DOHH2 (cell line): ENCODE measurements at regions not wholly inside any gene's neighbourhood (a gene's known extent, or its start where the extent isn't known, plus 50 kb on each side); places are given as distances from the start of the nearest gene placed in this dataset.

Experiments used
- H3F3A ChIP-seq: fragments of 200-600 bp; sonication (generic), shearing (Covaris generic); 2 replicates; pipeline ENCODE4 v1.6.0; 2016; ENCODE audit warnings: antibody characterized with exemption, mild to moderate bottlenecking; ENCODE audit not compliant: control insufficient read depth, insufficient read depth
- H3K27ac ChIP-seq: fragments of 200-600 bp; sonication (generic); 2 replicates; pipeline ENCODE4 v1.5.1; 2014; ENCODE audit warnings: low read depth, mild to moderate bottlenecking, low read length, moderate library complexity
- H3K27me3 ChIP-seq: fragments of 200-600 bp; sonication (generic); 2 replicates; pipeline ENCODE4 v1.6.1; 2014; ENCODE audit warnings: mild to moderate bottlenecking, low read length, mixed read lengths; ENCODE audit not compliant: control insufficient read depth
- H3K36me3 ChIP-seq: fragments of 200-600 bp; sonication (generic); 2 replicates; pipeline ENCODE4 v1.6.1; 2014; ENCODE audit warnings: mild to moderate bottlenecking, low read length, moderate library complexity, mixed read lengths; ENCODE audit not compliant: control insufficient read depth
- H3K4me1 ChIP-seq: fragments of 200-600 bp; sonication (generic); 2 replicates; pipeline ENCODE4 v1.6.1; 2014; ENCODE audit warnings: mild to moderate bottlenecking, low read length, mixed read lengths; ENCODE audit not compliant: control insufficient read depth
- H3K4me2 ChIP-seq: fragments of 200-600 bp; sonication (generic); 2 replicates; pipeline ENCODE4 v1.6.0; 2014; ENCODE audit warnings: mild to moderate bottlenecking, low read length, moderate library complexity
- H3K4me3 ChIP-seq: fragments of 200-600 bp; sonication (generic); 2 replicates; pipeline ENCODE4 v1.5.1; 2014; ENCODE audit warnings: mild to moderate bottlenecking, low read length, mixed read lengths
- H3K79me2 ChIP-seq: fragments of 200-600 bp; sonication (generic); 2 replicates; pipeline ENCODE4 v1.6.1; 2014; ENCODE audit warnings: mild to moderate bottlenecking, low read length, mixed read lengths; ENCODE audit not compliant: control insufficient read depth
- H3K9me2 ChIP-seq: fragments of 200-600 bp; sonication (generic); replicated peaks from 2 replicates; pipeline ENCODE4 v1.6.1; 2014; ENCODE audit warnings: mild to moderate bottlenecking, low read length, mixed read lengths; ENCODE audit not compliant: control insufficient read depth
- H3K9me3 ChIP-seq: fragments of 200-600 bp; sonication (generic); 2 replicates; pipeline ENCODE4 v1.6.1; 2014; ENCODE audit warnings: antibody characterized with exemption, low read length, mixed read lengths; ENCODE audit not compliant: control insufficient read depth, insufficient read depth
- H4K20me1 ChIP-seq: fragments of 200-600 bp; sonication (generic); 2 replicates; pipeline ENCODE4 v1.6.0; 2014; ENCODE audit warnings: low read depth, mild to moderate bottlenecking, antibody characterized with exemption, low read length, moderate library complexity; ENCODE audit not compliant: control insufficient read depth, insufficient read depth
- EZH2phosphoT487 ChIP-seq: fragments of 200-600 bp; sonication (generic); IDR thresholded peaks from 2 replicates; pipeline ENCODE4 v1.6.1; 2017; ENCODE audit warnings: borderline replicate concordance, mild to moderate bottlenecking, antibody characterized with exemption, low read length, moderate library complexity, mixed read lengths
- TF ChIP-seq, protein P1 (sequence below): fragments of 200-600 bp; sonication (generic); IDR thresholded peaks from one replicate; pipeline ENCODE4 v1.5.1; 2014; ENCODE audit warnings: antibody characterized with exemption, mild to moderate bottlenecking, low read depth, low read length; ENCODE audit not compliant: poor library complexity, severe bottlenecking

DNA sequence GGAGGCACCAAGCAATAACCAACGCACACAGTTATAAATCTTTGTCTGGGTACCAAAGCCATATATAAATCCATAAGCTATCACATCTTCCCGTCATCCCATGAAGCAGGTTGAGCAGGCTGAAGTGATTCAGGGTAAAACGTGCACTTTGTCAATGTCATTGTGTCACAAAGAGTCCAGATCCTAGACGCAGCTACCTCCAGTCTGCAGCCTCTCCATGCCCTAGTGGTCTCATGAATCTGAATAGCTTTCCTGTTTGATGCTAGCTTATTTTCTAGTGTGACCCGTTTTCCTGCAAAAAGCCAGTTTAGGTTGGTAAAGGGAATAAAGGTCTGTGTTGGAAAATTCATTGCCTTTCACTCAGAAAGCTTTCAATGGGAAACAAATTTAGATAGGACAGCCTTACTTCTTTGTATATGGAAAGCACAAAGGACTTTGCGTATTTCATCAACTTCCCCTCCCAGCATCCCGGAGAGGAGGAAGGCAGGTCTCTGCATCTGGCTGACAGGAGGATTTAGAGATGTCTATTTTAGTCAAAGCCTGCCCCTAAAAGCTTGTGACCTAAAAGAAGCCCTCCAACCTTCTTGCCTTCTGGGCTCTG lies 222.3 kb upstream of the ARL4C start:
- no peaks in the 10 kb centered on the region for H4K20me1 ChIP-seq

DNA sequence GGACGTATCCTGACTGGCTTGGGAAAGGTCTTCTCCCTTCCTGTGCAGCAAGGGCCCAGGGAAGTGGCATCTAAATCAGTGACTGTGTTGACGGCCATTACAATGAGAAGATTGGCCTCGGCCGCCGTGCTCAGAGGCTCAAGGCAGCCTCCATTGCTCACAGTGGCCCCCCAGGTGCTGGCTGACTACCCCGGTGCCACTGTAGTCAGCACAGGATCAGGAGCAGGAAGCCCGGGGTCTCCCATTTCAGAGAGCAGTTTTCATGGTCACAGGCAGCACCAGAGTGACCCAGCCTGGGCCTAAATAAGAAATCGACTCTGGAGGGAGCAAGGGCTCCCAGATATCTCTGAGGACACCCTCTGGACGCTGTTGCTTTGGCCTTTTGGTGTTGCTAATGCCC lies 219.4 kb upstream of the ARL4C start:
- Histone ChIP-seq H3K27ac (no peak overlapping the region), H3K27me3 (no peaks in the 10 kb centered on the region; the same call in 1 of the 2 replicates)
- TF ChIP-seq, protein P1, sequence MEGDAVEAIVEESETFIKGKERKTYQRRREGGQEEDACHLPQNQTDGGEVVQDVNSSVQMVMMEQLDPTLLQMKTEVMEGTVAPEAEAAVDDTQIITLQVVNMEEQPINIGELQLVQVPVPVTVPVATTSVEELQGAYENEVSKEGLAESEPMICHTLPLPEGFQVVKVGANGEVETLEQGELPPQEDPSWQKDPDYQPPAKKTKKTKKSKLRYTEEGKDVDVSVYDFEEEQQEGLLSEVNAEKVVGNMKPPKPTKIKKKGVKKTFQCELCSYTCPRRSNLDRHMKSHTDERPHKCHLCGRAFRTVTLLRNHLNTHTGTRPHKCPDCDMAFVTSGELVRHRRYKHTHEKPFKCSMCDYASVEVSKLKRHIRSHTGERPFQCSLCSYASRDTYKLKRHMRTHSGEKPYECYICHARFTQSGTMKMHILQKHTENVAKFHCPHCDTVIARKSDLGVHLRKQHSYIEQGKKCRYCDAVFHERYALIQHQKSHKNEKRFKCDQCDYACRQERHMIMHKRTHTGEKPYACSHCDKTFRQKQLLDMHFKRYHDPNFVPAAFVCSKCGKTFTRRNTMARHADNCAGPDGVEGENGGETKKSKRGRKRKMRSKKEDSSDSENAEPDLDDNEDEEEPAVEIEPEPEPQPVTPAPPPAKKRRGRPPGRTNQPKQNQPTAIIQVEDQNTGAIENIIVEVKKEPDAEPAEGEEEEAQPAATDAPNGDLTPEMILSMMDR, result no peak
- TF ChIP-seq EZH2phosphoT487, result no peak

More for the DNA sequence above, 222.3 kb upstream of the ARL4C start:
- H3K9me3 ChIP-seq, result no peaks in the 10 kb centered on the region
- TF ChIP-seq, protein P1, result no peak
- TF ChIP-seq EZH2phosphoT487, result no peak
- H3K27me3 ChIP-seq, result no peaks in the 10 kb centered on the region
- no peaks in the 10 kb centered on the region for H3F3A ChIP-seq
- no peaks in the 10 kb centered on the region for H3K4me1 ChIP-seq
- H3K9me2 ChIP-seq, result no peaks in the 10 kb centered on the region
- no peaks in the 10 kb centered on the region for H3K79me2 ChIP-seq
- H3K36me3 ChIP-seq, result no peaks in the 10 kb centered on the region
- no peak overlapping the region for H3K27ac ChIP-seq
- no peak overlapping the region for H3K4me3 ChIP-seq
- no peak overlapping the region for H3K4me2 ChIP-seq

DNA sequence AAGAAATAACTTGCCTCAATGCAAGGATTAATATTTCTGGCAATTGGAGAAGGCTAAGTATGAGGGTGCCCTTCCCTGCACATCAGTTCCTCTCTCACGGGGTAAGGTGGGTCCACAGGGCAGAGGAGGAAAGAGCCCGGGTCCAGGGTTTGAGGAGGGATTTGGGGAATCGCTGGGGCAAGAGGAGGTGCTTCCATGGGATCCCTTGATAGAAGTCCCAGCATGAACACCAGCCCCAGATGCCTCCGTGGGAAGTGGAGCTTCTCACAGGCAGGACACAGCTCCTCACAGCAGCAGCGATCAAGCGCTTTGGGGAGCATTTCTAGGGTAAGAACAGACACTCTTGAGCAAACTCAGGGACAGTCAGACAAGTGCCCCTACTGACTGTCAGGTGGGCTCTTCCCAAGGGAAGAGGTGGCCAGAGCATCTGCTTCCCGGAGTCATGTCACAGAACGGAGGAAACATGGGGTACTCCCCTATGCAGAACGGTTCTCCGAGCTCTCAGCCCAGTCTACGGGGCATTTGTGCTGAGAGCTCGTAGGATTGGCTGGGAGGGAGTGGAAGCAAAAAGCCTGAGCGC lies 218.9 kb upstream of the ARL4C start:
- no peaks in the 10 kb centered on the region for H4K20me1 ChIP-seq
- H3K36me3 ChIP-seq, result no peaks in the 10 kb centered on the region
- H3K9me3 ChIP-seq, result no peaks in the 10 kb centered on the region
- no peaks in the 10 kb centered on the region for H3K79me2 ChIP-seq
- no peak overlapping the region for H3K4me2 ChIP-seq
- no peaks in the 10 kb centered on the region for H3K9me2 ChIP-seq
- H3K27me3 ChIP-seq, result no peaks in the 10 kb centered on the region; the same call in 1 of the 2 replicates
- no peak for TF ChIP-seq EZH2phosphoT487
- TF ChIP-seq, protein P1, result no peak
- H3K27ac ChIP-seq, result no peak overlapping the region
- no peak overlapping the region for H3K4me3 ChIP-seq
- no peaks in the 10 kb centered on the region for H3K4me1 ChIP-seq
- no peaks in the 10 kb centered on the region for H3F3A ChIP-seq

More for the DNA sequence above, 219.4 kb upstream of the ARL4C start:
- Histone ChIP-seq H3K79me2 (no peaks in the 10 kb centered on the region), H3K4me3 (no peak overlapping the region), H3F3A (no peaks in the 10 kb centered on the region), H3K4me1 (no peaks in the 10 kb centered on the region), H3K36me3 (no peaks in the 10 kb centered on the region), H3K9me2 (no peaks in the 10 kb centered on the region), H3K4me2 (no peak overlapping the region), H3K9me3 (no peaks in the 10 kb centered on the region), H4K20me1 (no peaks in the 10 kb centered on the region)
